NCI-H526 (cell line): ENCODE measurements at regions not wholly inside any gene's neighbourhood (a gene's known extent, or its start where the extent isn't known, plus 50 kb on each side); places are given as distances from the start of the nearest gene placed in this dataset.

Experiments used
- DNase-seq, 2 experiments: peaks; one replicate each; lab custom pipeline; 2025; lab: John Stamatoyannopoulos, UW

- no peak for DNase-seq
These were observed 106.5 kb upstream of the SLC4A7 start for GRCh38 chr3:27590437-27591298.

GRCh38 chr3:27589795-27590194, 105.6 kb upstream of the SLC4A7 start:
- DNase-seq: no peak

- no peak for DNase-seq
These were observed 101.2 kb upstream of the SLC4A7 start for GRCh38 chr3:27585429-27585828.

GRCh38 chr3:27584874-27585273, 100.7 kb upstream of the SLC4A7 start:
- no peak for DNase-seq

GRCh38 chr3:27581852-27582251, 97.7 kb upstream of the SLC4A7 start:
- DNase-seq: no peak

- no peak for DNase-seq
These were observed 93.8 kb upstream of the SLC4A7 start for GRCh38 chr3:27578032-27578431.

- DNase-seq: no peak
These were observed 93.3 kb upstream of the SLC4A7 start for GRCh38 chr3:27577504-27577903.

- no peak for DNase-seq
These were observed 92.0 kb upstream of the SLC4A7 start for GRCh38 chr3:27576171-27576570.

- no peak for DNase-seq
These were observed 91.3 kb upstream of the SLC4A7 start for GRCh38 chr3:27575499-27575898.

GRCh38 chr3:27574438-27574795, 90.2 kb upstream of the SLC4A7 start:
- DNase-seq: no peak

GRCh38 chr3:27573780-27574437, 89.7 kb upstream of the SLC4A7 start:
- no peak for DNase-seq

GRCh38 chr3:27573138-27573537, 89.0 kb upstream of the SLC4A7 start:
- no peak for DNase-seq

- DNase-seq: no peak
These were observed 87.2 kb upstream of the SLC4A7 start for GRCh38 chr3:27571345-27571744.

- no peak for DNase-seq
These were observed 86.4 kb upstream of the SLC4A7 start for GRCh38 chr3:27570421-27571106.

GRCh38 chr3:27568393-27568792, 84.2 kb upstream of the SLC4A7 start:
- DNase-seq: no peak

GRCh38 chr3:27567251-27567650, 83.1 kb upstream of the SLC4A7 start:
- DNase-seq: no peak

- no peak for DNase-seq
These were observed 81.1 kb upstream of the SLC4A7 start for GRCh38 chr3:27565201-27565852.

GRCh38 chr3:27561576-27561975, 77.4 kb upstream of the SLC4A7 start:
- DNase-seq: no peak

GRCh38 chr3:27560484-27561056, 76.4 kb upstream of the SLC4A7 start:
- no peak for DNase-seq

- no peak for DNase-seq
These were observed 75.7 kb upstream of the SLC4A7 start for GRCh38 chr3:27559835-27560234.

- DNase-seq: no peak
These were observed 75.2 kb upstream of the SLC4A7 start for GRCh38 chr3:27559381-27559780.

- no peak for DNase-seq
These were observed 73.2 kb upstream of the SLC4A7 start for GRCh38 chr3:27557411-27557810.
